ENCODE measurements at regions not wholly inside any gene's neighbourhood (a gene's known extent, or its start where the extent isn't known, plus 50 kb on each side); places are given as distances from the start of the nearest gene placed in this dataset.

GRCh38 chr6:67210450-67210849 lies 1424.6 kb upstream of the ADGRB3 start:
- TF ChIP-seq REST (IDR thresholded peaks at IDR 0.05; ENCODE audit: insufficient read depth in 1 of 2, low read depth in 2 of 2, low read length in 2 of 2), result no peak
- no peak for TF ChIP-seq TAF1 (IDR thresholded peaks at IDR 0.05; ENCODE audit: borderline replicate concordance, insufficient read depth, low read length)
- no peak for TF ChIP-seq POLR2AphosphoS5 (IDR thresholded peaks at IDR 0.05; ENCODE audit: low read depth, low read length)
- no peak for TF ChIP-seq SIN3A (IDR thresholded peaks at IDR 0.05; ENCODE audit: borderline replicate concordance, insufficient read depth, low read length)
- no peak for TF ChIP-seq FOXP2 (optimal IDR thresholded peaks at IDR 0.05; ENCODE audit: borderline replicate concordance, extremely low read depth, extremely low read length, insufficient read depth)
